AG09309 (cell line): ENCODE measurements at regions not wholly inside any gene's neighbourhood (a gene's known extent, or its start where the extent isn't known, plus 50 kb on each side); places are given as distances from the start of the nearest gene placed in this dataset.

Experiments
- DNase-seq: peaks from one replicate; pipeline ENCODE4 v3.0.0-alpha.2; 2010; ENCODE audit warnings: low read depth
- H3K4me3 ChIP-seq: 2 replicates; pipeline ENCODE4 v1.5.1; 2011; ENCODE audit warnings: mild to moderate bottlenecking, low read depth, low read length, moderate library complexity; ENCODE audit not compliant: control insufficient read depth
- TF ChIP-seq, protein P1 (sequence below): IDR thresholded peaks from 2 replicates; pipeline ENCODE4 v1.5.1; 2011; ENCODE audit warnings: mild to moderate bottlenecking, low read depth, low read length, inconsistent platforms; ENCODE audit not compliant: insufficient read depth, control insufficient read depth; ENCODE audit errors: missing control alignments

- TF ChIP-seq, protein P1, sequence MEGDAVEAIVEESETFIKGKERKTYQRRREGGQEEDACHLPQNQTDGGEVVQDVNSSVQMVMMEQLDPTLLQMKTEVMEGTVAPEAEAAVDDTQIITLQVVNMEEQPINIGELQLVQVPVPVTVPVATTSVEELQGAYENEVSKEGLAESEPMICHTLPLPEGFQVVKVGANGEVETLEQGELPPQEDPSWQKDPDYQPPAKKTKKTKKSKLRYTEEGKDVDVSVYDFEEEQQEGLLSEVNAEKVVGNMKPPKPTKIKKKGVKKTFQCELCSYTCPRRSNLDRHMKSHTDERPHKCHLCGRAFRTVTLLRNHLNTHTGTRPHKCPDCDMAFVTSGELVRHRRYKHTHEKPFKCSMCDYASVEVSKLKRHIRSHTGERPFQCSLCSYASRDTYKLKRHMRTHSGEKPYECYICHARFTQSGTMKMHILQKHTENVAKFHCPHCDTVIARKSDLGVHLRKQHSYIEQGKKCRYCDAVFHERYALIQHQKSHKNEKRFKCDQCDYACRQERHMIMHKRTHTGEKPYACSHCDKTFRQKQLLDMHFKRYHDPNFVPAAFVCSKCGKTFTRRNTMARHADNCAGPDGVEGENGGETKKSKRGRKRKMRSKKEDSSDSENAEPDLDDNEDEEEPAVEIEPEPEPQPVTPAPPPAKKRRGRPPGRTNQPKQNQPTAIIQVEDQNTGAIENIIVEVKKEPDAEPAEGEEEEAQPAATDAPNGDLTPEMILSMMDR, result no peak
- H3K4me3 ChIP-seq, result no peak overlapping the region
- no peak for DNase-seq
These were observed 223.3 kb upstream of the ZNF217 start for GRCh38 chr20:53816872-53817398.

- no peak overlapping the region for H3K4me3 ChIP-seq
- TF ChIP-seq, protein P1, result no peak
- no peak for DNase-seq
These were observed 221.9 kb upstream of the ZNF217 start for GRCh38 chr20:53815509-53815908.

DNA sequence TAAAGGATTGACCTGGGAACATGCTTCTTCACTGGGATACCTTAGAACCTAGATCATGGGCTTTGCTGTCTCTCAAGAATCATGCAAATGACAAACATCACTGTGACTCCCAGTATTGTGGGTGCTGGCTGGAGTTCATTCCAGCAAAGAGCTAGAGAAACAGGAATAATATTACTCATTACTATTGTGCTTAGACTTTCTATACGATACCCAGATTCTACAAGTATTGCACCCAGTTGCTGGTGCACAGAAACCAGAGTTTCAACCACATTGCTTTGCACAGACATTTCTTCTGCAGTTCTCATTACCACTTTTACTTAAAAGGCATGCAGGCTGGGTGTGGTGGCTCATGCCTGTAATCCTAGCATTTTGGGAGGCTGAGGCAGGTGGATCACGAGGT lies 220.4 kb upstream of the ZNF217 start:
- H3K4me3 ChIP-seq, result no peak overlapping the region
- TF ChIP-seq, protein P1, result no peak
- no peak for DNase-seq

- TF ChIP-seq, protein P1, result no peak
- DNase-seq, result no peak
- no peak overlapping the region for H3K4me3 ChIP-seq
These were observed 220.0 kb upstream of the ZNF217 start for GRCh38 chr20:53813636-53814035.

- H3K4me3 ChIP-seq, result no peak overlapping the region
- no peak for DNase-seq
- TF ChIP-seq, protein P1, result no peak
These were observed 217.9 kb upstream of the ZNF217 start for GRCh38 chr20:53811577-53811976.

DNA sequence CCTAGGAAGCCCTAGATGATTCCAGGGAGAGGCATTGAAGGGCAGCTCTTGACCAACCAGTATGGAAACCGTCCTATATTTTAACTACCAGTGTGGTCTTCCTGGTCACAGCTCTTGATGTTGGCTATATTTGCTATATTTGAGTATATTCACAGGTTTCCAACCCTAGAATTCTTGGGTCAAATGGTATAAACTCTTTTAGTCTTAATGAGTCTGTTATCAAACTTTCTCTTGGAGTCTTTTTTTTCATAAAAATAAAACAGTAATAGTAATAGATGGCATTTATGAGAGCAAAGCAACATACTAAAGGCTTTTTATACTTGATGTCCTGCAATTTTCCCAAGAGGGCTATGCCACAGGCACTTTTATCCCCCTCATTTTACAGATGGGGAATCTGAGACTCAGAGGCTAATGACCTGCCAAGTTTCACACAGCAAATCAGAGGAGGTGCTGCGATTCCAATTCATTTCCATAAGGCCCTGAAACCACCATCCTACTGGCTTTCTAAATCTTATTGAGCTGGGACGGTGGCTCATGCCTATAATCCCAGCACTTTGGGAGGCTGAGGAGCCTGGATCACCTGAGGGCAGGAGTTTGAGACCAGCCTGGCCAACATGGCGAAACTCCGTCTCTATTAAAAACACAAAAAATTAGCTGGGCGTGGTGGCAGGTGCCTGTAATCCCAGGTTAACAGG lies 217.2 kb upstream of the ZNF217 start:
- H3K4me3 ChIP-seq, result no peak overlapping the region
- no peak for DNase-seq
- TF ChIP-seq, protein P1, result no peak
